Smooth muscle cell (in vitro differentiated cells): ENCODE measurements at regions not wholly inside any gene's neighbourhood (a gene's known extent, or its start where the extent isn't known, plus 50 kb on each side); places are given as distances from the start of the nearest gene placed in this dataset.

Source experiments
- DNase-seq: peaks from one replicate; lab custom pipeline; 2025; ENCODE audit not compliant: unreplicated experiment; lab: John Stamatoyannopoulos, UW
- H2AFZ ChIP-seq: fragments of 200-600 bp; sonication (generic); 2 replicates; pipeline ENCODE4 v1.6.0; 2016; ENCODE audit warnings: antibody characterized with exemption, low read depth, mild to moderate bottlenecking
- H3F3A ChIP-seq: fragments of 200-600 bp; sonication (generic); 2 replicates; pipeline ENCODE4 v1.6.0; 2017; ENCODE audit warnings: antibody characterized with exemption, low read depth
- H3K27ac ChIP-seq: fragments of 200-600 bp; sonication (generic); 2 replicates; pipeline ENCODE4 v1.5.1; 2016; ENCODE audit warnings: low read depth, mild to moderate bottlenecking
- H3K27me3 ChIP-seq: fragments of 200-600 bp; sonication (generic); 2 replicates; pipeline ENCODE4 v1.6.1; 2016; ENCODE audit warnings: low read depth, mild to moderate bottlenecking
- H3K36me3 ChIP-seq: fragments of 200-600 bp; sonication (generic); 2 replicates; pipeline ENCODE4 v1.5.1; 2016; ENCODE audit warnings: low read depth
- H3K4me1 ChIP-seq: fragments of 200-600 bp; sonication (generic); 2 replicates; pipeline ENCODE4 v1.5.1; 2016; ENCODE audit warnings: low read depth
- H3K4me2 ChIP-seq: fragments of 200-600 bp; sonication (generic); 2 replicates; pipeline ENCODE4 v1.6.0; 2016; ENCODE audit warnings: mild to moderate bottlenecking
- H3K4me3 ChIP-seq: fragments of 200-600 bp; sonication (generic); 2 replicates; pipeline ENCODE4 v1.5.1; 2016; ENCODE audit warnings: mild to moderate bottlenecking
- H3K79me2 ChIP-seq: fragments of 200-600 bp; sonication (generic); 2 replicates; pipeline ENCODE4 v1.6.0; 2016; ENCODE audit warnings: low read depth, mild to moderate bottlenecking
- H3K9ac ChIP-seq: fragments of 200-600 bp; sonication (generic); 2 replicates; pipeline ENCODE4 v1.6.0; 2016; ENCODE audit warnings: low read depth
- H3K9me3 ChIP-seq: fragments of 200-600 bp; sonication (generic); replicated peaks from 2 replicates; pipeline ENCODE4 v1.5.1; 2016; ENCODE audit warnings: low read depth
- H4K20me1 ChIP-seq: fragments of 200-600 bp; sonication (generic); 2 replicates; pipeline ENCODE4 v1.6.0; 2016; ENCODE audit warnings: low read depth
- CTCF ChIP-seq: fragments of 200-600 bp; sonication (generic); IDR thresholded peaks from 2 replicates; pipeline ENCODE4 v1.5.1; 2017; ENCODE audit warnings: borderline replicate concordance, mild to moderate bottlenecking, antibody characterized with exemption; ENCODE audit not compliant: insufficient read depth, poor library complexity, severe bottlenecking
- WGBS: methylation state at CpG from one replicate; pipeline ENCODE4 v1.1.7; 2016; ENCODE audit warnings: low lambda C conversion rate; 5-methylcytosine and 5-hydroxymethylcytosine counted together

GRCh38 chr12:114293571-114294302, 112.2 kb downstream of the TBX5 start:
- Histone ChIP-seq H3K27me3 (no peaks in the 10 kb centered on the region), H3K4me3 (no peak overlapping the region), H3K79me2 (no peaks in the 10 kb centered on the region), H3K36me3 (no peaks in the 10 kb centered on the region), H3F3A (no peaks in the 10 kb centered on the region), H3K27ac (no peak overlapping the region), H2AFZ (no peak overlapping the region), H3K9me3 (no peaks in the 10 kb centered on the region), H3K9ac (no peak overlapping the region), H3K4me1 (no peaks in the 10 kb centered on the region), H4K20me1 (no peaks in the 10 kb centered on the region), H3K4me2 (no peak overlapping the region)
- 88% methylated on average over 2 of the region's 2 CpGs for WGBS
- DNase-seq = no peak
- TF ChIP-seq CTCF = no peak

GRCh38 chr12:114293073-114293472, 112.9 kb downstream of the TBX5 start:
- WGBS = 90% methylated on average over 3 of the region's 3 CpGs

GRCh38 chr12:114291389-114292060, 114.4 kb downstream of the TBX5 start:
- Histone ChIP-seq H3K9me3 (no peaks in the 10 kb centered on the region), H3K36me3 (no peaks in the 10 kb centered on the region), H3K27ac (no peak overlapping the region), H3K4me3 (no peak overlapping the region), H3K4me1 (no peaks in the 10 kb centered on the region), H3K79me2 (no peaks in the 10 kb centered on the region), H3K9ac (no peak overlapping the region), H4K20me1 (no peaks in the 10 kb centered on the region), H2AFZ (no peak overlapping the region), H3F3A (no peaks in the 10 kb centered on the region), H3K4me2 (no peak overlapping the region), H3K27me3 (peaks cover 5% of the 10 kb centered on the region)
- DNase-seq = no peak
- TF ChIP-seq CTCF = no peak
- WGBS = 83% methylated on average over 2 of the region's 2 CpGs

More at GRCh38 chr12:114293073-114293472, 112.9 kb downstream of the TBX5 start:
- Histone ChIP-seq H3F3A (no peaks in the 10 kb centered on the region), H3K36me3 (no peaks in the 10 kb centered on the region), H3K27ac (no peak overlapping the region), H2AFZ (no peak overlapping the region), H3K9me3 (no peaks in the 10 kb centered on the region), H3K9ac (no peak overlapping the region), H3K79me2 (no peaks in the 10 kb centered on the region), H3K27me3 (no peaks in the 10 kb centered on the region), H3K4me3 (no peak overlapping the region), H3K4me2 (no peak overlapping the region), H4K20me1 (no peaks in the 10 kb centered on the region), H3K4me1 (no peaks in the 10 kb centered on the region)
- DNase-seq = no peak
- no peak for TF ChIP-seq CTCF
